Cardiac muscle cell (in vitro differentiated cells and primary cell): ENCODE measurements at regions not wholly inside any gene's neighbourhood (a gene's known extent, or its start where the extent isn't known, plus 50 kb on each side); places are given as distances from the start of the nearest gene placed in this dataset.

Experiments used
- DNase-seq, 2 donors: peaks; one replicate each; pipeline versions ENCODE4 v3.0.0 to v3.0.0-alpha.2; 2010 to 2017; ENCODE audit warnings: low read depth in 1 of 2, low spot score in 1 of 2
- H3K27ac ChIP-seq: fragments of 200-600 bp; sonication (generic); 2 replicates; pipeline ENCODE4 v1.5.1; 2016
- H3K27me3 ChIP-seq: fragments of 200-600 bp; sonication (generic); 2 replicates; pipeline ENCODE4 v1.6.0; 2016; ENCODE audit warnings: control low read depth
- H3K36me3 ChIP-seq: fragments of 200-600 bp; sonication (generic); 2 replicates; pipeline ENCODE4 v1.5.1; 2016; ENCODE audit warnings: control low read depth
- H3K4me1 ChIP-seq: fragments of 200-600 bp; sonication (generic); 2 replicates; pipeline ENCODE4 v1.8.1; 2017; ENCODE audit warnings: low read depth, mild to moderate bottlenecking, mixed run types
- H3K4me3 ChIP-seq: fragments of 200-600 bp; sonication (generic); 2 replicates; pipeline ENCODE4 v1.5.1; 2016; ENCODE audit warnings: mild to moderate bottlenecking
- H3K9me3 ChIP-seq: fragments of 200-600 bp; sonication (generic); 2 replicates; pipeline ENCODE4 v1.5.1; 2017; ENCODE audit warnings: low read depth, mild to moderate bottlenecking, control low read depth
- TF ChIP-seq, protein P1 (sequence below): IDR thresholded peaks from 2 replicates; pipeline ENCODE4 v1.5.1; 2012; ENCODE audit warnings: low read depth, mild to moderate bottlenecking, low read length

DNA sequence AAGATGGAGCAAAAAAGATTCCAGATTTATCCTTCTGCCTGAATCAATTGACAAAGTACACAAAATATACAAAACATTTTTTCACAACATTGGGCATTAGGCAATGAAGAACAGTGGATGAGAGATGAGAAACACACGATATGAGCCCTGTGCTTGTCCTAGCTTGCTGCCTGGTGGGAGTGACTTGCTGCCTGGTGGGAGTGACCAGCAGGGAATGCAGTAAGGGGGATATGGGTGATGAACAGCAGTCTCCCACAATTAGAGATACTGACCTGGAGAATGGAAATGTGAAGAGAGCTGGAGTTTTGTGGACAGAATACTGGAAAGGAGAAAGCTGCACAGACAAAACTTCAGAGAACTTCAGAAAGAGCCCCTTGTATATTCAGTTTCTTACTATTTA, 629.4 kb upstream of the FRG1 start:
- no peak for DNase-seq
- Histone ChIP-seq H3K4me1 (no peaks in the 10 kb centered on the region), H3K27ac (no peak overlapping the region), H3K9me3 (no peaks in the 10 kb centered on the region), H3K4me3 (no peak overlapping the region), H3K27me3 (no peaks in the 10 kb centered on the region), H3K36me3 (no peaks in the 10 kb centered on the region)
- TF ChIP-seq, protein P1, sequence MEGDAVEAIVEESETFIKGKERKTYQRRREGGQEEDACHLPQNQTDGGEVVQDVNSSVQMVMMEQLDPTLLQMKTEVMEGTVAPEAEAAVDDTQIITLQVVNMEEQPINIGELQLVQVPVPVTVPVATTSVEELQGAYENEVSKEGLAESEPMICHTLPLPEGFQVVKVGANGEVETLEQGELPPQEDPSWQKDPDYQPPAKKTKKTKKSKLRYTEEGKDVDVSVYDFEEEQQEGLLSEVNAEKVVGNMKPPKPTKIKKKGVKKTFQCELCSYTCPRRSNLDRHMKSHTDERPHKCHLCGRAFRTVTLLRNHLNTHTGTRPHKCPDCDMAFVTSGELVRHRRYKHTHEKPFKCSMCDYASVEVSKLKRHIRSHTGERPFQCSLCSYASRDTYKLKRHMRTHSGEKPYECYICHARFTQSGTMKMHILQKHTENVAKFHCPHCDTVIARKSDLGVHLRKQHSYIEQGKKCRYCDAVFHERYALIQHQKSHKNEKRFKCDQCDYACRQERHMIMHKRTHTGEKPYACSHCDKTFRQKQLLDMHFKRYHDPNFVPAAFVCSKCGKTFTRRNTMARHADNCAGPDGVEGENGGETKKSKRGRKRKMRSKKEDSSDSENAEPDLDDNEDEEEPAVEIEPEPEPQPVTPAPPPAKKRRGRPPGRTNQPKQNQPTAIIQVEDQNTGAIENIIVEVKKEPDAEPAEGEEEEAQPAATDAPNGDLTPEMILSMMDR: no peak

DNA sequence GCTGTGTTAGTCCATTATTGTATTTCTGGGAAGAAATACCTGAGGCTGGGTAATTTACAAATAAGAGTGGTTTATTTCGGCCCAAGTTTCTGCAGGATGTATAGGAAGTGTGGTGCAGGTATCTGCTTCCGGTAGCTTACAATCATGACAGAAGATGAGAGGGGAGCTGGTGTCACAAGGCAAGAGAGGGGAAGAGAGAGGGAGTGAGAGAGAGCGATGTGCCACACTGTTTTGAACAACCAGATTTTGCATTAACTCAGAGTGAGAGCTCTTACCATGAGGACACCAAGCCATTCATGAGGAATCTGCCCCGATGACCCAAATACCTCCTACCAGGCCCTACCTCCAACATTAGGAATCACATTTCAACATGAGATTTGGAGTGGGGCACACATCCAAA, 627.6 kb upstream of the FRG1 start:
- no peak for DNase-seq
- Histone ChIP-seq H3K27me3 (no peaks in the 10 kb centered on the region), H3K4me3 (no peak overlapping the region), H3K27ac (no peak overlapping the region), H3K4me1 (no peaks in the 10 kb centered on the region), H3K36me3 (no peaks in the 10 kb centered on the region), H3K9me3 (no peaks in the 10 kb centered on the region)
- TF ChIP-seq, protein P1: no peak

DNA sequence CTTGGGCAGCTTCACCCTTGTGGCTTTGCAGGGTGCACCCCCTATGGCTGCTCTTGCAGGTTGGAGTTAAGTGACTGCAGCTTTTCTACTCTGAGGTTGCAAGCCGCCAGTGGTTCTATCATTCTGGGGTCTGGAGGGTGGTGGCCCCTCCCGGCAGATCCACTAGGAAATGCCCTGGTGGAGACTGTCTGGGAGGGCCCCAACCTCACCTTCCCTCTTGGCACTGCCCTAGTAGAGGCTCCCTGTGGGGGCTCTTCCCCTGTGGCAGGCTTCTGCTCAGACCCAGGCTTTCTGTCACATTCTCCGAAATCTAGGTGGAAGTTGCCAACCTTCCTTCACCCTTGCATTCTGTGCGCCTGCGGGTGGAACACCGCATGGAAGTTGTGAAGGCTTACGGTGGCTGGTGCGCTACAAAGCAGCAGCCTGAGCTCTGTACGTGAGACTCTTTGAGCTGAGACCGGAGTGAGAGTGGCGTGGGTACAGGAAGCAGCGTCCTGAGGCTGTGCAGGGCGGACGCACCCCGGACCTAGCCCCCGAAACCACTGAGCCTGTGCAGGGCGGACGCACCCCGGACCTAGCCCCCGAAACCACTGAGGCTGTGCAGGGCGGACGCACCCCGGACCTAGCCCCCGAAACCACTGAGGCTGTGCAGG, 626.7 kb upstream of the FRG1 start:
- TF ChIP-seq, protein P1: no peak
- H3K36me3 ChIP-seq: no peaks in the 10 kb centered on the region
- no peak overlapping the region for H3K4me3 ChIP-seq
- H3K27ac ChIP-seq: no peak overlapping the region
- no peaks in the 10 kb centered on the region for H3K9me3 ChIP-seq
- no peaks in the 10 kb centered on the region for H3K27me3 ChIP-seq
- no peaks in the 10 kb centered on the region for H3K4me1 ChIP-seq
- DNase-seq: no peak

DNA sequence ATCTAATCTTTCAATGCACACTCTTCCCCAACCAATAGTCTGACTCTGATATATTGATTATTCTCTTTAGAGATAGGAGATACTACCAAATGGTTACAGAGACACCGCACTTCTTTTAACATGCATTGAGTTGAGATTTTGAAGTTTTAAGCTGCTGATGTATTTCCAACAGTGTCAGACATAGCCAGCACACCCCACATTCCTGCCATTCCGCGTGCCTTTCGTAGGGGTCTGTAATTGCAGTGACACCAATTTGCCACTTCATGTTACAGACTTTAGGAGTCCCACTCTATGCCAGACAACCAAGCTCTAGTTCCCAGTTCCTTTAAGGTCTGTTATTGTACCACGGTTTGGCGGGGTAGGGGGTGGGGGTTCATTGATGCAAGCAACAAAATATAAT, 618.2 kb upstream of the FRG1 start:
- TF ChIP-seq, protein P1: no peak
- no peaks in the 10 kb centered on the region for H3K9me3 ChIP-seq
- H3K36me3 ChIP-seq: no peaks in the 10 kb centered on the region

DNA sequence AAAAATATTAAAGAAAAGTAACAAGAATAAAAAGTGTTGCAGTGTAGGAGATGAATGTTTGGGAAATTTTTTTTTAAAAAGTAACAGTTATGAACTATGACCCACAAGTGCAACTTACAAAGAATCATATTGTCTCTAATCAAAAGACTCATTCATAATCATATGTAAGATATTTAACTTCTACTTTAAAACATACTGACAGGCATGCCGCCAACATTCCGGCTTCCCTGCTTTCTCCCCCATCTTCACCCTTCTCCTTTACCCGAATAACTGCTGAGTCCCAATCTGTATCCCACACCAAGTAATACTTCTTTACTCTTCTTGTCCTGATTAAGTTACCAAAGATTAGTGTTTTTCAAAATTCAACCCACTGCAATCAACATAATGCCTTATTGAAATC, 598.8 kb upstream of the FRG1 start:
- no peak for DNase-seq
- H3K4me1 ChIP-seq: no peaks in the 10 kb centered on the region
- H3K27ac ChIP-seq: no peak overlapping the region
- TF ChIP-seq, protein P1: no peak
- H3K27me3 ChIP-seq: no peaks in the 10 kb centered on the region
- no peak overlapping the region for H3K4me3 ChIP-seq
- no peaks in the 10 kb centered on the region for H3K9me3 ChIP-seq
- H3K36me3 ChIP-seq: no peaks in the 10 kb centered on the region

More for the DNA sequence above, 618.2 kb upstream of the FRG1 start:
- no peak for DNase-seq
- H3K4me1 ChIP-seq: no peaks in the 10 kb centered on the region
- H3K4me3 ChIP-seq: no peak overlapping the region
- no peak overlapping the region for H3K27ac ChIP-seq
- H3K27me3 ChIP-seq: no peaks in the 10 kb centered on the region
